ENCODE measurements at regions not wholly inside any gene's neighbourhood (a gene's known extent, or its start where the extent isn't known, plus 50 kb on each side); places are given as distances from the start of the nearest gene placed in this dataset.

DNA sequence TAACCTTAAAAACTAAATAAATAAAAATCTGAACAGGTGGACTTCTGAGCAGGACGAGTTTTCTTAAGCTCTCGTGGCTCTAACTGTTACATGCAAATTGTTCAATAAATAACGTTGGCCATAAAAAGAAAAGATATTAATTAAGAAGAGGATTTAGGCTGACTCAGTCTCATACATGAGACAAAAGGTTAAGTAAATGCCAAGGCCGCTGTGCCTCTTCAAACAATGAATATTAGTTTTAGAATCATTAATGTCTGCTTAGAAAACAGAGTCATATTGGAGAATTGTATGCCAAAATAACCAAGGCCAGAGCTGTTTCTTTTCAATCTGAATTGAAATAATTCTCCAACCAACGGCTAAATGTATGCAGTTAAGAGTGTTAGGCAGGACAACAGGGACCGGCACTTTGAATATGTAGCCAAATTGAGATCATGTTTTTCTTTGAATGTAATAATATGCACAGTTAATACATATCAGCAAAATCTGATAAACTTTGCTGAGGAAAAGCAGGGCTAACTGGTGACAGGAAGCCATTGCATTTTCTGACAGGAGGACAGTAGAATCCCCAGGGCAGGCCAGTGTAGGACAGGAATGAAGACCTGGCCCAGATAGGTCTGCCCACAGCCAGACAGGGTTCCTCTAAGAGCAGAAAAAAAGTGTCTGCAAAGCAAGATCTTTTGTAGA lies 1041.4 kb upstream of the FANCL start:
- TF ChIP-seq ISL1 (CRISPR knock-in tag; IDR thresholded peaks at IDR 0.05) = peak; percentile 32; the same call in 1 of the 2 replicates
- TF ChIP-seq ZNF70 (CRISPR knock-in tag; IDR thresholded peaks at IDR 0.05) = no peak
- no peak for TF ChIP-seq ZC3H10 (CRISPR knock-in tag; IDR thresholded peaks at IDR 0.05)
- TF ChIP-seq TOX (CRISPR knock-in tag; IDR thresholded peaks at IDR 0.05; ENCODE audit: borderline replicate concordance) = no peak
- TF ChIP-seq, protein P1, sequence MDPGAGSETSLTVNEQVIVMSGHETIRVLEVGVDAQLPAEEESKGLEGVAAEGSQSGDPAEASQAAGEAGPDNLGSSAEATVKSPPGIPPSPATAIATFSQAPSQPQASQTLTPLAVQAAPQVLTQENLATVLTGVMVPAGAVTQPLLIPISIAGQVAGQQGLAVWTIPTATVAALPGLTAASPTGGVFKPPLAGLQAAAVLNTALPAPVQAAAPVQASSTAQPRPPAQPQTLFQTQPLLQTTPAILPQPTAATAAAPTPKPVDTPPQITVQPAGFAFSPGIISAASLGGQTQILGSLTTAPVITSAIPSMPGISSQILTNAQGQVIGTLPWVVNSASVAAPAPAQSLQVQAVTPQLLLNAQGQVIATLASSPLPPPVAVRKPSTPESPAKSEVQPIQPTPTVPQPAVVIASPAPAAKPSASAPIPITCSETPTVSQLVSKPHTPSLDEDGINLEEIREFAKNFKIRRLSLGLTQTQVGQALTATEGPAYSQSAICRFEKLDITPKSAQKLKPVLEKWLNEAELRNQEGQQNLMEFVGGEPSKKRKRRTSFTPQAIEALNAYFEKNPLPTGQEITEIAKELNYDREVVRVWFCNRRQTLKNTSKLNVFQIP (CRISPR knock-in tag; IDR thresholded peaks at IDR 0.05; ENCODE audit: borderline replicate concordance, low read depth) = no peak
- peak; percentile 72; the same call in 1 of the 2 replicates for TF ChIP-seq TSHZ2 (CRISPR knock-in tag; IDR thresholded peaks at IDR 0.05)
- no peak for TF ChIP-seq PATZ1 (CRISPR knock-in tag; IDR thresholded peaks at IDR 0.05; ENCODE audit: borderline replicate concordance)
- TF ChIP-seq GLIS3 (CRISPR knock-in tag; IDR thresholded peaks at IDR 0.05) = no peak
- no peak for ATAC-seq

DNA sequence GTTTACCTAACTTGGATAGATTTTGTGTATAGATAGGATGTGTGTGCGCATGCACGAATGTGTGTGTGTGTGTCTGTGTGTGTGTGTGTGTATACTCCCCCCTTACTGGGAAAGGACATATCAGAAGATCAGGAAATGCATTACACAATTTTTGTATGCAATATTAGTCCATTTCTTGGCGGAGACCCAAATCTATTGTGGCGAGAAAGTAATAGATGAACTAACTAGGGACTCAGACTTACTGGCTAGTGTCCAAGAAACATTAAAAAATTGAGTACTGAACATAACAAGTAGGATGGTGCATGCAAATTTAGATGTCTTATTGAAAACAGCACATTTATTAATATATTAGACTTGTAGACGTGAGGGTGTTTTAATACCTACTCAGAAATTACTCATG lies 1036.5 kb upstream of the FANCL start:
- no peak for TF ChIP-seq ZFP3 (CRISPR knock-in tag; IDR thresholded peaks at IDR 0.05)
- TF ChIP-seq ZFP30 (CRISPR knock-in tag; IDR thresholded peaks at IDR 0.05) = no peak
- TF ChIP-seq ZNF70 (CRISPR knock-in tag; IDR thresholded peaks at IDR 0.05) = no peak
- TF ChIP-seq OSR1 (CRISPR knock-in tag; IDR thresholded peaks at IDR 0.05) = no peak
- no peak for TF ChIP-seq TSHZ2 (CRISPR knock-in tag; IDR thresholded peaks at IDR 0.05)
- no peak for TF ChIP-seq ZNF565 (CRISPR knock-in tag; conservative IDR thresholded peaks at IDR 0.05; ENCODE audit: low read depth)
- TF ChIP-seq CSDC2 (CRISPR knock-in tag; IDR thresholded peaks at IDR 0.05) = no peak
- TF ChIP-seq, protein P1 (CRISPR knock-in tag; IDR thresholded peaks at IDR 0.05; ENCODE audit: borderline replicate concordance, low read depth) = no peak

DNA sequence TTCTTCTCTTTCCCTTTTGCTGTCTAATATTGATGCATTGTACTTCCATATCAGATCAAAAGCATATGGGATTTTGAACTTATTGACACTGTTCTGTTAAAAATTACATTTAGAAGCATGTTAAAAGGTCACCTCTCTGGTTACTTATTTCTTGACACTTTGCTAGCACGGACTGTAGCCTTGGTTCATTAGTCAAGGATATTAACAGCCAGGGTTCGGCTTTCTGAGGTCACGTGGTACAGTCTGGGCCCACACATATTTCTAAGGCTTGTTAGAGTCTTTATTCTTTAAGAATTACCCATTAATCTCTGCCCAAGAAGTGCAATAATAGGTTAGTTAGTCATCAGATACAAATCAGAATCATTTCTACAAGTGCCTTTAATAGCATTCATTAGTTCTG lies 1035.8 kb upstream of the FANCL start:
- ATAC-seq = no peak
- TF ChIP-seq ISL1 (CRISPR knock-in tag; IDR thresholded peaks at IDR 0.05) (no peak), ZNF70 (CRISPR knock-in tag; IDR thresholded peaks at IDR 0.05) (no peak)

More for the DNA sequence above, 1036.5 kb upstream of the FANCL start:
- no peak for ATAC-seq

GRCh38 chr2:59276033-59276432 lies 1034.9 kb upstream of the FANCL start:
- no peak for ATAC-seq
- TF ChIP-seq ARNTL (CRISPR knock-in tag; IDR thresholded peaks at IDR 0.05; ENCODE audit: borderline replicate concordance, low read depth) = no peak
- no peak for TF ChIP-seq CSRNP3 (CRISPR knock-in tag; IDR thresholded peaks at IDR 0.05)
- no peak for TF ChIP-seq TSHZ2 (CRISPR knock-in tag; IDR thresholded peaks at IDR 0.05)
- TF ChIP-seq ZNF8 (CRISPR knock-in tag; IDR thresholded peaks at IDR 0.05) = no peak
- TF ChIP-seq SNAI2 (CRISPR knock-in tag; IDR thresholded peaks at IDR 0.05) = no peak
- no peak for TF ChIP-seq CSDC2 (CRISPR knock-in tag; IDR thresholded peaks at IDR 0.05)
- no peak for TF ChIP-seq TOX (CRISPR knock-in tag; IDR thresholded peaks at IDR 0.05; ENCODE audit: borderline replicate concordance)
- no peak for TF ChIP-seq BACH2 (CRISPR knock-in tag; IDR thresholded peaks at IDR 0.05; ENCODE audit: borderline replicate concordance)
- TF ChIP-seq ESRRG (CRISPR knock-in tag; IDR thresholded peaks at IDR 0.05) = no peak
- no peak for TF ChIP-seq ZNF565 (CRISPR knock-in tag; conservative IDR thresholded peaks at IDR 0.05; ENCODE audit: low read depth)
- TF ChIP-seq ISL1 (CRISPR knock-in tag; IDR thresholded peaks at IDR 0.05) = no peak
- no peak for TF ChIP-seq ZFP3 (CRISPR knock-in tag; IDR thresholded peaks at IDR 0.05)
